Right renal cortex interstitium (tissue), 3 donors: ENCODE measurements at regions not wholly inside any gene's neighbourhood (a gene's known extent, or its start where the extent isn't known, plus 50 kb on each side); places are given as distances from the start of the nearest gene placed in this dataset.
"Not testable (repeated sequence)": the region's sequence is repeated elsewhere in the genome, so short reads cannot be mapped to it uniquely, and the experiment has no call there.

ENCODE experiments used
- DNase-seq, 3 donors: peaks; one replicate each; pipeline ENCODE4 v3.0.0-alpha.2; 2013; ENCODE audit warnings: low read depth in 3 of 3, low spot score in 2 of 3

GRCh38 chr2:47728551-47728950 is 54.4 kb upstream of the MSH6 start:
- DNase-seq, result no peak

- no peak for DNase-seq
Measured at GRCh38 chr2:47727956-47728355, 55.0 kb upstream of the MSH6 start.

GRCh38 chr2:47726978-47727377 is 56.0 kb upstream of the MSH6 start:
- not testable (repeated sequence) for DNase-seq

GRCh38 chr2:47725808-47726207 is 57.1 kb upstream of the MSH6 start:
- no peak for DNase-seq

- no peak for DNase-seq
Measured at GRCh38 chr2:47724221-47724981, 58.5 kb upstream of the MSH6 start.

- DNase-seq, result no peak
Measured at GRCh38 chr2:47721296-47721695, 61.6 kb upstream of the MSH6 start.

- no peak for DNase-seq
Measured at GRCh38 chr2:47720559-47720958, 62.4 kb upstream of the MSH6 start.

- DNase-seq, result no peak
Measured at GRCh38 chr2:47720036-47720435, 62.9 kb upstream of the MSH6 start.

GRCh38 chr2:47719099-47719498 is 63.8 kb upstream of the MSH6 start:
- no peak for DNase-seq

GRCh38 chr2:47716307-47716706 is 66.6 kb upstream of the MSH6 start:
- not testable (repeated sequence) for DNase-seq

GRCh38 chr2:47715552-47715951 is 67.4 kb upstream of the MSH6 start:
- DNase-seq, result no peak

GRCh38 chr2:47708801-47709499 is 74.0 kb upstream of the MSH6 start:
- DNase-seq, result no peak

GRCh38 chr2:47704287-47704686 is 78.7 kb upstream of the MSH6 start:
- no peak for DNase-seq

- DNase-seq, result no peak
Measured at GRCh38 chr2:47699533-47700215, 83.3 kb upstream of the MSH6 start.

GRCh38 chr2:47698436-47698972 is 84.4 kb upstream of the MSH6 start:
- not testable (repeated sequence) for DNase-seq

GRCh38 chr2:47697681-47698435 is 85.1 kb upstream of the MSH6 start:
- not testable (repeated sequence) for DNase-seq

- DNase-seq, result no peak
Measured at GRCh38 chr2:47697000-47697601, 85.8 kb upstream of the MSH6 start.

- DNase-seq, result no peak
Measured at GRCh38 chr2:47696478-47696831, 86.5 kb upstream of the MSH6 start.

- no peak for DNase-seq
Measured at GRCh38 chr2:47695800-47696477, 87.0 kb upstream of the MSH6 start.

- not testable (repeated sequence) for DNase-seq
Measured at GRCh38 chr2:47694451-47694850, 88.5 kb upstream of the MSH6 start.
